Vagina (tissue), 2 donors: ENCODE measurements at regions not wholly inside any gene's neighbourhood (a gene's known extent, or its start where the extent isn't known, plus 50 kb on each side); places are given as distances from the start of the nearest gene placed in this dataset.

Source experiments
- DNase-seq, 2 donors: peaks; one replicate each; pipeline ENCODE4 v3.0.0-alpha.2; 2017; ENCODE audit errors: extremely low spot score in 2 of 2
- H3K27ac ChIP-seq: fragments of 200-600 bp; sonication (generic); one replicate; pipeline ENCODE4 v1.5.1; 2019
- H3K27me3 ChIP-seq: fragments of 200-600 bp; sonication (generic); one replicate; pipeline ENCODE4 v1.5.1; 2019
- H3K36me3 ChIP-seq, 2 donors: fragments of 200-600 bp; sonication (generic); one replicate each; pipeline ENCODE4 v1.5.1; 2017 to 2019
- H3K4me1 ChIP-seq: fragments of 200-600 bp; sonication (generic); one replicate; pipeline ENCODE4 v1.5.1; 2019
- H3K4me3 ChIP-seq, 2 donors: fragments of 200-600 bp; sonication (generic); 1 replicate in 1 of 2; 2 replicates in 1 of 2; pipeline ENCODE4 v1.5.1; 2016 to 2019
- H3K9me3 ChIP-seq: fragments of 200-600 bp; sonication (generic); one replicate; pipeline ENCODE4 v1.5.1; 2019
- POLR2A ChIP-seq, 2 donors: fragments of 450-650 bp; IDR thresholded peaks; one replicate each; pipeline ENCODE4 v1.6.1; 2017; ENCODE audit warnings: antibody characterized with exemption in 2 of 2, mild to moderate bottlenecking in 2 of 2, moderate library complexity in 2 of 2
- POLR2AphosphoS5 ChIP-seq, 2 donors: sonication (generic); formaldehyde crosslinking; IDR thresholded peaks; one replicate each; pipeline ENCODE4 v1.9.0; 2017; ENCODE audit warnings: antibody characterized with exemption in 2 of 2, mild to moderate bottlenecking in 2 of 2, low read depth in 1 of 2; ENCODE audit not compliant: insufficient read depth in 1 of 2
- intact Hi-C: fragments of 100-400 bp; cut with DNase I; formaldehyde crosslinking; loops from one replicate; pipeline ENCODE4 v1.15.1; 2023
- TF ChIP-seq, protein P1 (sequence below), 3 experiments: fragments of 450-650 bp in 2 of 3; fragments of 200-600 bp in 1 of 3; sonication (generic) in 1 of 3; IDR thresholded peaks; one replicate each; pipeline ENCODE4 v1.5.1; 2017 to 2019; ENCODE audit warnings: antibody characterized with exemption in 3 of 3, mild to moderate bottlenecking in 2 of 3, moderate library complexity in 2 of 3

DNA sequence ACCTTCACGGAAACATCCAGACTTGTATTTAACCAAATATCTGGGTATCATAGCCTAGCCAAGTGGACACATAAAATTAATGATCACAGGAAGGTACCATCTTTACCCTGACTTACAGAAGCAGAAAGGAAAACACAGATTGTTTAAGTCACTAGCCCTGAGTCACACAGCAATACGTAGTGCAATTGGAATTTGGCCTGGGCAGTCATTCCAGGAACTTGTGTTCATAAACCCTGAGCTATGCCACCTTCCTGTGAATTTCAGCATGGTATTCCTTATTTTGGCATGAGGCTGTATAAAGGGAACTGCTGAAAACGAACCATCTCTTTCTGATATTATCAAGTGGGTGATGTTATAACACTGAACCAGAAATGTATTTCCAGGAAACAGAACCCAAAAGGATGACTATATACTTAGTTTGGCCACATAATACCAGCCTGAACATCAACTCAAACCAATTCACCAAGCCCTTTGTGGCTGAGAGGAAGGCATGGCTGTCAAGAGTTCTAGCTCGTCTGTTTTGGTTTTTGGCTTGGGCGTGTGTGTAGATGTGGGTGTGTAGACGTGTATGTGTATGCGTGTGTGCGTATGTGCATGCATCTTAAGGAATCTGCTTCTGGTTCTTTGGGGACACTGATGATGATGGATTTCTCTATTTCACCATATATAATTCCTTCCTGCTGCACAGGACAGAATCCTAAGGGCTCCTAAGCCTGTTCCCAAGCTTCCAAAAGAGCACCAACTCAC is 533.4 kb upstream of the ID2 start:
- Histone ChIP-seq H3K9me3 (no peaks in the 10 kb centered on the region), H3K27me3 (no peaks in the 10 kb centered on the region), H3K4me3 (no peak overlapping the region), H3K4me1 (no peaks in the 10 kb centered on the region), H3K27ac (no peak overlapping the region), H3K36me3 (no peaks in the 10 kb centered on the region)
- intact Hi-C loops: no loop called here
- TF ChIP-seq, protein P1, sequence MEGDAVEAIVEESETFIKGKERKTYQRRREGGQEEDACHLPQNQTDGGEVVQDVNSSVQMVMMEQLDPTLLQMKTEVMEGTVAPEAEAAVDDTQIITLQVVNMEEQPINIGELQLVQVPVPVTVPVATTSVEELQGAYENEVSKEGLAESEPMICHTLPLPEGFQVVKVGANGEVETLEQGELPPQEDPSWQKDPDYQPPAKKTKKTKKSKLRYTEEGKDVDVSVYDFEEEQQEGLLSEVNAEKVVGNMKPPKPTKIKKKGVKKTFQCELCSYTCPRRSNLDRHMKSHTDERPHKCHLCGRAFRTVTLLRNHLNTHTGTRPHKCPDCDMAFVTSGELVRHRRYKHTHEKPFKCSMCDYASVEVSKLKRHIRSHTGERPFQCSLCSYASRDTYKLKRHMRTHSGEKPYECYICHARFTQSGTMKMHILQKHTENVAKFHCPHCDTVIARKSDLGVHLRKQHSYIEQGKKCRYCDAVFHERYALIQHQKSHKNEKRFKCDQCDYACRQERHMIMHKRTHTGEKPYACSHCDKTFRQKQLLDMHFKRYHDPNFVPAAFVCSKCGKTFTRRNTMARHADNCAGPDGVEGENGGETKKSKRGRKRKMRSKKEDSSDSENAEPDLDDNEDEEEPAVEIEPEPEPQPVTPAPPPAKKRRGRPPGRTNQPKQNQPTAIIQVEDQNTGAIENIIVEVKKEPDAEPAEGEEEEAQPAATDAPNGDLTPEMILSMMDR (IDR thresholded peaks at IDR 0.05): no peak
- TF ChIP-seq POLR2A (IDR thresholded peaks at IDR 0.05) (no peak), POLR2AphosphoS5 (IDR thresholded peaks at IDR 0.05; ENCODE audit: insufficient read depth in 1 of 2, low read depth in 1 of 2) (no peak)
- DNase-seq: no peak

DNA sequence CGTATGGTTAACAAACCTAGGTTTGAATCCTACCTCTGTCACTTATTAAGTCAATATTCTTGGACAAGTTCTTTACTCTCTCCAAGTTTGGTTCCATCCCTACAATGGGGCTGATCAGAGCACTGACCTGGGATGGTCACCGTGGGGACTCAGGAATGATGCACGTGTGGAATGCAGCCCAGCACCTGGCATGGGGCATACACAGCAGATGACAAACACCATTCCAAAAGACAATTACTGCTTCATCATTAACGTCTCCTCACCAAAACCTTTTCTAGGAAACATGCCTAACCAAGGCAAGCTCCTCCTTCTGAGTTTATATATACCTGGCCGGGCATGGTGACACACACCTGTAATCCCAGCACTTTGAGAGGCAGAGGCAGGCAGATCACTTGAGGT is 532.9 kb upstream of the ID2 start:
- no peak for DNase-seq
- no peak overlapping the region for H3K4me3 ChIP-seq
- intact Hi-C loops: no loop called here
- H3K4me1 ChIP-seq: no peaks in the 10 kb centered on the region
- H3K27ac ChIP-seq: no peak overlapping the region
- no peaks in the 10 kb centered on the region for H3K9me3 ChIP-seq
- TF ChIP-seq POLR2AphosphoS5 (IDR thresholded peaks at IDR 0.05; ENCODE audit: insufficient read depth in 1 of 2, low read depth in 1 of 2) (no peak), POLR2A (IDR thresholded peaks at IDR 0.05) (no peak)
- TF ChIP-seq, protein P1 (IDR thresholded peaks at IDR 0.05): no peak
- no peaks in the 10 kb centered on the region for H3K36me3 ChIP-seq
- no peaks in the 10 kb centered on the region for H3K27me3 ChIP-seq

DNA sequence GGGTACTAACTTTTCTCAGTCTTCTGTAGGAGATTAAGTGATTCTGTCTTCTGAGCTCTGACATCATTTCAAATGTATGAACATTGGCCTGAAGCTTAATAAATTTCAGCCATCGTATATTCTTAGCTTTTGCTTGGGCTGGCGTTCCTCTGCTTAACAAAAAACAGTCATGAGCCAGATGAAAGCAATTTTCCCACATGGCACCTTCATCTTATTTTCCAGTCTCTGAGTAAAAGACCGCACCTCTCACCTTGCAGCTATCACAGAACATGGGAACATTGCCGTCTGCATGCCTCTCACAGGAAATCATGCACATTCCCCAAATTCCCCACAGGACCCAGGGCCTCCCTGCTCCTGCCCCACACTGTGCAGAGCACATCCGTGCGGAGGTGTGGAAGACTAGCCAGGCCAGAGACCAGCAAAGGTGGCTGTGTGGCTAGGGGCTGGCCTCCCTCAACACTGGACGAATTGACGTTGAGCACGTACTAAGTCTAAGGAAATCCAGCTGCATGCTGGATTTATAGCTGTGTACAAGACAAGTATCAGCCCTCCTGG is 531.8 kb upstream of the ID2 start:
- intact Hi-C loops: no loop called here
- TF ChIP-seq POLR2AphosphoS5 (IDR thresholded peaks at IDR 0.05; ENCODE audit: insufficient read depth in 1 of 2, low read depth in 1 of 2): no peak
- no peak for TF ChIP-seq POLR2A (IDR thresholded peaks at IDR 0.05)
- TF ChIP-seq, protein P1 (IDR thresholded peaks at IDR 0.05): no peak
- H3K27ac ChIP-seq: no peak overlapping the region
- peak in 1 of 2 donors; percentile 71 for DNase-seq
- H3K36me3 ChIP-seq: no peaks in the 10 kb centered on the region
- H3K4me3 ChIP-seq: no peak overlapping the region
- H3K27me3 ChIP-seq: no peaks in the 10 kb centered on the region
- H3K4me1 ChIP-seq: no peaks in the 10 kb centered on the region
- H3K9me3 ChIP-seq: no peaks in the 10 kb centered on the region

DNA sequence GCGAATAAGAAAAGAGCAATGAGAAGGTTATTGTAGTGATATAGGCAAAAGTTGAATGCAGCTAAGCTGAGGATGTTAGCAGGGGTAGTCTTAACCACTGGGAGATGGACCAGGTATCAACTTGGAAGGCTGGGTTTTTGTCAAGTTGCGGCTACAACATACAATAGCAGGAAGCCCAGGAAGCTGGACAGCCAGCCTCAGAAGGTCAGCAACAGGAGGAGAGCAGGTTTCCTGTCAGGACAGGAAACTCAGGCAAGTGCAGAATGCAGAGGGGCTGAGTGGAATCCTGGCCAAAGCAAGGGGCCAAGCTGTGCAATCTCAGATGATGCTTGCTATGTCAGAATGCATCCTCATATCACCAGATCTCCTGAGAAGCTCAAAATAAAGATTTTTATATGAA is 530.0 kb upstream of the ID2 start:
- DNase-seq: no peak
- Histone ChIP-seq H3K27me3 (no peaks in the 10 kb centered on the region), H3K27ac (no peak overlapping the region), H3K4me1 (no peaks in the 10 kb centered on the region), H3K36me3 (no peaks in the 10 kb centered on the region), H3K4me3 (no peak overlapping the region), H3K9me3 (no peaks in the 10 kb centered on the region)
- TF ChIP-seq POLR2A (IDR thresholded peaks at IDR 0.05) (no peak), POLR2AphosphoS5 (IDR thresholded peaks at IDR 0.05; ENCODE audit: insufficient read depth in 1 of 2, low read depth in 1 of 2) (no peak)
- TF ChIP-seq, protein P1 (IDR thresholded peaks at IDR 0.05): no peak
- intact Hi-C loops: no loop called here
